GM23248 (cell line): ENCODE measurements at regions not wholly inside any gene's neighbourhood (a gene's known extent, or its start where the extent isn't known, plus 50 kb on each side); places are given as distances from the start of the nearest gene placed in this dataset.

ENCODE experiments used
- EZH2 ChIP-seq: fragments of 200-600 bp; sonication (generic); IDR thresholded peaks from 2 replicates; pipeline ENCODE4 v1.6.1; 2018; ENCODE audit warnings: antibody characterized with exemption, mild to moderate bottlenecking; ENCODE audit not compliant: insufficient read depth, poor library complexity, severe bottlenecking
- EZH2phosphoT487 ChIP-seq: fragments of 200-600 bp; sonication (generic); IDR thresholded peaks from 2 replicates; pipeline ENCODE4 v1.6.1; 2018; ENCODE audit warnings: antibody characterized with exemption, moderate library complexity, mild to moderate bottlenecking, low read depth; ENCODE audit not compliant: insufficient read depth

- no peak for TF ChIP-seq EZH2
- no peak for TF ChIP-seq EZH2phosphoT487
These were observed 489.0 kb downstream of the NTRK3 start for GRCh38 chr15:87767516-87767915.
